ENCODE measurements at regions not wholly inside any gene's neighbourhood (a gene's known extent, or its start where the extent isn't known, plus 50 kb on each side); places are given as distances from the start of the nearest gene placed in this dataset.

DNA sequence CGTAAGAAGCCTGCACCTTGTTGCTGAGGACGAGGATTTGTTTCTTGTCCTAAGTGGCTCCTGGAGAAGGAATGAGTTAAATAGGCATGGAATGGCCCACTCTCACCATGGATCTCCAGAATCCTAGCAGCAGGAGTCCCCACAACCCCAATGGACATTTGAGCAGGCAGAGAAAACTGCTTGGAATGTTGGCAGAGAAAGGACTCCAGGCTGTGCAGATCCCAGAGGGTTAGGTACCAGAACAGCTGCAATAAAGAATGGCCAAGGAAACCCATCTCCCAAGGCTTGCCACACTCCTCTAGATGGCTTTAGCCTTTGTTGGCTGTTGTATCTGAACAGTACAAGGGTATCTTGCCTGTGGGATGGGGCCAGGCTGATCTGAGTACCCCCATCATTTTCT, 1415.7 kb upstream of the ADGRB3 start:
- DNase-seq (ENCODE audit: low spot score) (no peak), ATAC-seq (ENCODE audit: low FRiP score) (no peak)
- TF ChIP-seq, protein P1, sequence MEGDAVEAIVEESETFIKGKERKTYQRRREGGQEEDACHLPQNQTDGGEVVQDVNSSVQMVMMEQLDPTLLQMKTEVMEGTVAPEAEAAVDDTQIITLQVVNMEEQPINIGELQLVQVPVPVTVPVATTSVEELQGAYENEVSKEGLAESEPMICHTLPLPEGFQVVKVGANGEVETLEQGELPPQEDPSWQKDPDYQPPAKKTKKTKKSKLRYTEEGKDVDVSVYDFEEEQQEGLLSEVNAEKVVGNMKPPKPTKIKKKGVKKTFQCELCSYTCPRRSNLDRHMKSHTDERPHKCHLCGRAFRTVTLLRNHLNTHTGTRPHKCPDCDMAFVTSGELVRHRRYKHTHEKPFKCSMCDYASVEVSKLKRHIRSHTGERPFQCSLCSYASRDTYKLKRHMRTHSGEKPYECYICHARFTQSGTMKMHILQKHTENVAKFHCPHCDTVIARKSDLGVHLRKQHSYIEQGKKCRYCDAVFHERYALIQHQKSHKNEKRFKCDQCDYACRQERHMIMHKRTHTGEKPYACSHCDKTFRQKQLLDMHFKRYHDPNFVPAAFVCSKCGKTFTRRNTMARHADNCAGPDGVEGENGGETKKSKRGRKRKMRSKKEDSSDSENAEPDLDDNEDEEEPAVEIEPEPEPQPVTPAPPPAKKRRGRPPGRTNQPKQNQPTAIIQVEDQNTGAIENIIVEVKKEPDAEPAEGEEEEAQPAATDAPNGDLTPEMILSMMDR (IDR thresholded peaks at IDR 0.05) = no peak

DNA sequence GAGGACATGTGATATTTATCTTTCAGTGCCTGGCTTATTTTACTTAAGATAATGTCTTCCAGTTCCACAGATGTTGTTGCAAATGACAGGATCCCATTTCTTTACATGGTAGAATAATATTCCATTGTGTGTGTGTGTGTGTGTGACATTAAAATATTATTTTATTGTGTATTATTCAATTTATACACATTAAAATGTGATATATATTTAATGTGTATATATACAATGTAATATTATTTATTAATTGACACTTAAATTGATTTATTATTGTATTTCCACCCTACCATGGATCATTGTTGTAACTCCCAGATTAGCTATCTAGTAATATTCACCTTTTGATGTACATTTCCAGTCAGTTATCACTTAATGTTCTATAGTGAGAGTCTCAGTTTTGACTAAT, 1422.5 kb upstream of the ADGRB3 start:
- no peak for ATAC-seq (ENCODE audit: low FRiP score)
- DNase-seq (ENCODE audit: low spot score) = no peak
- TF ChIP-seq, protein P1 (IDR thresholded peaks at IDR 0.05) = no peak

DNA sequence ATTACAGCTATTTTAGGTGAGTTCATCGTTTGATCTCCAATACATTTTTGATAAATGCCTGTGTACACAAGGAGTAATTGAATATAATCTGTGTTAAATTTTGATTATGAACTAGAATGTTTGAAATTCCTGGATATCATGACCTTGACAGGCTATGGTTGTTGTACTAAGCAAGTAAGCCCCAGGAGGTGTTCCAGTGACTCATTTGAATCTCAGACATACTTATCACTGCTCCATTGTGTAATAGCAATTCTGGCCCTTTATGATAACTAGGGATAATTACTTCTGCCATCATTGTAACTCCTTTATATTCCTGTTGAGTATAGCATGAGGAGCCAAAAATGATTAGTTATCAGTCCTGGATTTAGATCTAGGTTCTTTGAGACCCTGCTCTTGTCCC, 1424.6 kb upstream of the ADGRB3 start:
- no peak for DNase-seq (ENCODE audit: low spot score)

DNA sequence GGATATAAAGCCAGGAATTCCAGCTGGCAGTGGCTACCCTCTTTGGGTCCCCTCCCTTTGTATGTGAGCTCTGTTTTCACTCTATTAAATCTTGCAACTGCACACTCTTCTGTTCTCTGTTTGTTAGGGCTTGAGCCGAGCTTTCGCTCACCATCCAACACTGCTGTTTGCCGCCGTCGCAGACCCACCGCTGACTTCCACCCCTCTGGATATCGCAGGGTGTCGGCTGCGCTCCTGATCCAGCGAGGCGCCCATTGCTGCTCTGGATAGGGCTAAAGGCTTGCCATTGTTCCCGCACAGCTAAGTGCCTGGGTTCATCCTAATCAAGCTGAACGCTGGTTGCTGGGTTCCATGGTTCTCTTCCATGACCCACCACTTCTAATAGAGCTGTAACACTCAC, 1433.5 kb upstream of the ADGRB3 start:
- no peak for DNase-seq (ENCODE audit: low spot score)
- ATAC-seq (ENCODE audit: low FRiP score) = no peak

More for the DNA sequence above, 1424.6 kb upstream of the ADGRB3 start:
- no peak for ATAC-seq (ENCODE audit: low FRiP score)
- TF ChIP-seq, protein P1 (IDR thresholded peaks at IDR 0.05) = no peak

DNA sequence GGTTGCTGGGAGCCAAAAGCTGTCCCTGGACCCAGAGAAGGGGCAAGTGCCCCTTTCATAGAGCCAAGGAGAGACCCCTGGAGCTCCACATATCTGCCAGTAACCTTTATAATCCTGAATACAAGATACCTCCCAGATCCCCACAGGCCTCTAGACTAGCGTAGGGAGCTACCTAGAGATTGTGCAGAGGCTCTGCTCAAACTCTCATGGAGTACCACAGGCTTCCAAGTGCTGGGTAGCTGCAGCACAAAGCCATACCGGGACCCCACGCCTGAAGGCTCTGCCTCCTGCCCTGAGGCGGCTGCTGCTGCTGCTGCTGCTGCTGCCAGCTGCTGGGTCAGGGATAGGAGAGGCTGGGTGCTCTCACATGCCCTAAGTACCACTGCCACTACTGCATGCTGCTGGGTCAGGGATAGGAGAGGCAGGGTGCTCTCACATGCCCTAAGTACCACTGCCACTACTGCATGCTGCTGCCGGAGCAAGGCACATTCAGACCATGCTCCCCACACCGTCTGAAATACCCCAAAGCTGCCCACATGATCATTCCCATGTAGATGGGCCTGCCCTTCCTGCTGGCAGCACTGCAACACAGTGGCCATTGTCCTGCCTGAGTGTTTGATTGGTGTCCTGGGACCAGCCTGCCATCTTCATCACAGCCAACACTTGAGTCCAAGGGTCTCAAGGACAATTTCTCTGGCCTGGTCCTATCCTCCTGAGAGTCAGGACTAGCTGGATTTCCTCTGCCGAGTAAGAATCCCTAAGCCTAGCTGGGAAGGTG, 1434.3 kb upstream of the ADGRB3 start:
- ATAC-seq (ENCODE audit: low FRiP score) (no peak), DNase-seq (ENCODE audit: low spot score) (no peak)
- TF ChIP-seq, protein P1 (IDR thresholded peaks at IDR 0.05) = no peak

More for the DNA sequence above, 1433.5 kb upstream of the ADGRB3 start:
- TF ChIP-seq, protein P1 (IDR thresholded peaks at IDR 0.05) = no peak

DNA sequence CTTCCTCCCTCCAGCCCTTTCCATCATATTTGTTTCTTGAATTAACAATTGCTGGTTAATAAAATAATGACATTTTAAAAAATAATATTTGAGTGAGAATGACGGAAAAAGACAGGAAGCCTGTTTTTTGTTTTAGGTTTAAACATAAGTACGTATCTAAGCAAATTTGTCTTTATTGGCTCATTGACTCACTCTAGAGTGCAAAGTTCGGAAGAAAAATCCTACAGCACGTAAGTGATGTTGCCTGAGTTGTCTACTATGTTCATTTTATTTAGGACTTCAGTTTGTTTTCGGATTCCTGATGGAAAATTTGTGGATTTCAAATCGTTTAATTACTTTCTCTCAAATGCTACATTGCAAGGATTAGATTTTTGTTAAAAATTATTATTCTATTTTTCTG, 1435.7 kb upstream of the ADGRB3 start:
- DNase-seq (ENCODE audit: low spot score) = no peak

More for the DNA sequence above, 1435.7 kb upstream of the ADGRB3 start:
- TF ChIP-seq, protein P1 (IDR thresholded peaks at IDR 0.05) = no peak
- ATAC-seq (ENCODE audit: low FRiP score) = no peak
